ENCODE measurements at regions not wholly inside any gene's neighbourhood (a gene's known extent, or its start where the extent isn't known, plus 50 kb on each side); places are given as distances from the start of the nearest gene placed in this dataset.
"Not testable (repeated sequence)": the region's sequence is repeated elsewhere in the genome, so short reads cannot be mapped to it uniquely, and the experiment has no call there.

DNA sequence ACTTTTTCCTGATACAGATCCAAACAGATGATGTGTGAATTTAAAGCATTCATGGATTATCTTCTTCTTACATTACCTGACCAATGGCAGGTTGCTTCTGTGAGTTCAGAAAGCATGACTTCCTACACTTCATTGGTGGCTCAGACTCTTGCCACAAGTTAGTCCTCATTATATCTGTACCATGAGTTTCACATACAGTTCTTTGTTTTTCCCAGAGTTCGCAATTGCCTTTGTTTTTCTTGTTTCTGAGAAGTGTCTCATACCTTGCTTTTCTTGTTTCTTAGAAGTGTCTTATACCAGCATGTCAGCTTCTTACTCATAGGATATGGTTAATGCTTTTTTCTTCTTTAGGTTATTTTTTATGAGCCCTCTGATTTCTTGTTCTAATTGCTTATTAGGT is 133.8 kb upstream of the TLE3 start:
- H3K27ac ChIP-seq, result no peak overlapping the region
- no peak overlapping the region for H3K4me2 ChIP-seq
- H3K4me1 ChIP-seq (ENCODE audit: insufficient read depth), result no peaks in the 10 kb centered on the region
- H3K9me2 ChIP-seq (replicated peaks; ENCODE audit: insufficient read depth), result no peaks in the 10 kb centered on the region
- no peaks in the 10 kb centered on the region for H3K9me3 ChIP-seq (ENCODE audit: low read depth)
- no peaks in the 10 kb centered on the region for H3K27me3 ChIP-seq
- no peak for DNase-seq (ENCODE audit: low spot score)
- H3K79me2 ChIP-seq, result no peaks in the 10 kb centered on the region
- no peak overlapping the region for H3K4me3 ChIP-seq
- WGBS (ENCODE audit: low lambda C conversion rate, missing lambda C conversion rate), result 62% methylated on average over 1 of the region's 1 CpG
- H3K36me3 ChIP-seq (replicated peaks; ENCODE audit: insufficient read depth, low read depth), result no peaks in the 10 kb centered on the region
- no peaks in the 10 kb centered on the region for H4K20me1 ChIP-seq (ENCODE audit: insufficient read depth, poor library complexity, severe bottlenecking)
- H2AFZ ChIP-seq, result no peak overlapping the region
- TF ChIP-seq CTCF (IDR thresholded peaks at IDR 0.05; ENCODE audit: poor library complexity) (no peak), EZH2phosphoT487 (IDR thresholded peaks at IDR 0.05; ENCODE audit: low read depth, severe bottlenecking, unreplicated experiment) (no peak), EZH2 (IDR thresholded peaks at IDR 0.05; ENCODE audit: borderline replicate concordance) (no peak)

DNA sequence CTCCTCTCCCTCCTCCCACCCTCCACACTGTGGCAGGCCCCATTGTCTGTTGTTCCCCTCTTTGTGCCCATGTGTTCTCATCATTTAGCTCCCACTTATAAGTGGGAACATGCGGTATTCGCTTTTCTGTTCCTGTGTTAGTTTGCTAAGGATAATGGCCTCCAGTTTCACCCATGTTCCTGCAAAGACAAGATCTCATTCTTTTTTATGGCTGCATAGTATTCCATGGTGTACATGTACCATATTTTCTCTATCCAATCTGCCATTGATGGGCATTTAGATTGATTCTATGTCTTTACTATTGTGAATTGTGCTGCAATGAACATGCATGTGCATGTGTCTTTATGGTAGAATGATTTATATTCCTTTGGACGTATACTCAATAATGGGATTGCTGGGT is 130.2 kb upstream of the TLE3 start:
- not testable (repeated sequence) for H3K4me1 ChIP-seq (ENCODE audit: insufficient read depth); H3K4me3 ChIP-seq; H2AFZ ChIP-seq; H3K9me2 ChIP-seq (replicated peaks; ENCODE audit: insufficient read depth); H3K27ac ChIP-seq; H4K20me1 ChIP-seq (ENCODE audit: insufficient read depth, poor library complexity, severe bottlenecking); H3K36me3 ChIP-seq (replicated peaks; ENCODE audit: insufficient read depth, low read depth); H3K79me2 ChIP-seq; H3K9me3 ChIP-seq (ENCODE audit: low read depth); H3K27me3 ChIP-seq; DNase-seq (ENCODE audit: low spot score); H3K4me2 ChIP-seq
- 98% methylated on average over 3 of the region's 3 CpGs for WGBS (ENCODE audit: low lambda C conversion rate, missing lambda C conversion rate)

GRCh38 chr15:70227147-70227546 is 129.4 kb upstream of the TLE3 start:
- no peaks in the 10 kb centered on the region for H3K36me3 ChIP-seq (replicated peaks; ENCODE audit: insufficient read depth, low read depth)
- TF ChIP-seq EZH2 (IDR thresholded peaks at IDR 0.05; ENCODE audit: borderline replicate concordance) (no peak), EZH2phosphoT487 (IDR thresholded peaks at IDR 0.05; ENCODE audit: low read depth, severe bottlenecking, unreplicated experiment) (no peak), CTCF (IDR thresholded peaks at IDR 0.05; ENCODE audit: poor library complexity) (no peak)
- no peak for DNase-seq (ENCODE audit: low spot score)

GRCh38 chr15:70226337-70226980 is 128.7 kb upstream of the TLE3 start:
- no peak overlapping the region for H3K4me3 ChIP-seq
- DNase-seq (ENCODE audit: low spot score), result no peak
- H3K4me1 ChIP-seq (ENCODE audit: insufficient read depth), result no peaks in the 10 kb centered on the region
- TF ChIP-seq EZH2 (IDR thresholded peaks at IDR 0.05; ENCODE audit: borderline replicate concordance), result no peak
- no peak for TF ChIP-seq EZH2phosphoT487 (IDR thresholded peaks at IDR 0.05; ENCODE audit: low read depth, severe bottlenecking, unreplicated experiment)
- no peak for TF ChIP-seq CTCF (IDR thresholded peaks at IDR 0.05; ENCODE audit: poor library complexity)
- H3K27ac ChIP-seq, result no peak overlapping the region
- no peaks in the 10 kb centered on the region for H3K79me2 ChIP-seq
- H3K27me3 ChIP-seq, result no peaks in the 10 kb centered on the region
- no peaks in the 10 kb centered on the region for H3K36me3 ChIP-seq (replicated peaks; ENCODE audit: insufficient read depth, low read depth)
- no peaks in the 10 kb centered on the region for H4K20me1 ChIP-seq (ENCODE audit: insufficient read depth, poor library complexity, severe bottlenecking)
- no peaks in the 10 kb centered on the region for H3K9me2 ChIP-seq (replicated peaks; ENCODE audit: insufficient read depth)
- no peaks in the 10 kb centered on the region for H3K9me3 ChIP-seq (ENCODE audit: low read depth)
- no peak overlapping the region for H3K4me2 ChIP-seq
- no peak overlapping the region for H2AFZ ChIP-seq
- 90% methylated on average over 12 of the region's 12 CpGs for WGBS (ENCODE audit: low lambda C conversion rate, missing lambda C conversion rate)

More at GRCh38 chr15:70227147-70227546, 129.4 kb upstream of the TLE3 start:
- Histone ChIP-seq H3K4me1 (ENCODE audit: insufficient read depth) (no peaks in the 10 kb centered on the region), H3K9me2 (replicated peaks; ENCODE audit: insufficient read depth) (no peaks in the 10 kb centered on the region), H3K4me3 (no peak overlapping the region), H3K9me3 (ENCODE audit: low read depth) (no peaks in the 10 kb centered on the region), H3K27ac (no peak overlapping the region), H3K79me2 (no peaks in the 10 kb centered on the region), H3K27me3 (no peaks in the 10 kb centered on the region), H4K20me1 (ENCODE audit: insufficient read depth, poor library complexity, severe bottlenecking) (no peaks in the 10 kb centered on the region), H3K4me2 (no peak overlapping the region), H2AFZ (no peak overlapping the region)
- 70% methylated on average over 1 of the region's 1 CpG for WGBS (ENCODE audit: low lambda C conversion rate, missing lambda C conversion rate)

Data from hepatocyte (in vitro differentiated cells).